Thoracic aorta (tissue), 2 donors: ENCODE measurements at regions not wholly inside any gene's neighbourhood (a gene's known extent, or its start where the extent isn't known, plus 50 kb on each side); places are given as distances from the start of the nearest gene placed in this dataset.

ENCODE experiments used
- ATAC-seq: fragments of 150-250 bp; one replicate; pipeline ENCODE4 v1.8.0; 2017; ENCODE audit warnings: low read depth; ENCODE audit not compliant: insufficient number of reproducible peaks, low FRiP score
- DNase-seq: peaks from one replicate; pipeline ENCODE4 v3.0.0-alpha.2; 2020; ENCODE audit warnings: low spot score
- H3K27ac ChIP-seq, 2 donors: fragments of 200-600 bp; sonication (generic); 1 replicate in 1 of 2; 2 replicates in 1 of 2; pipeline ENCODE4 v1.5.1; 2016; ENCODE audit warnings: mild to moderate bottlenecking in 2 of 2, moderate library complexity in 2 of 2
- H3K27me3 ChIP-seq: fragments of 200-600 bp; sonication (generic); replicated peaks from 2 replicates; pipeline ENCODE4 v1.6.0; 2016; ENCODE audit warnings: mild to moderate bottlenecking; ENCODE audit not compliant: insufficient read depth
- H3K36me3 ChIP-seq: fragments of 200-600 bp; sonication (generic); one replicate; pipeline ENCODE4 v1.5.1; 2016
- H3K4me1 ChIP-seq, 2 donors: fragments of 200-600 bp; sonication (generic); 1 replicate in 1 of 2; 2 replicates in 1 of 2; pipeline versions ENCODE4 v1.5.1 to v1.6.0; 2016; ENCODE audit warnings: low read depth in 2 of 2, mild to moderate bottlenecking in 1 of 2; ENCODE audit not compliant: control insufficient read depth in 1 of 2
- H3K4me3 ChIP-seq: fragments of 200-600 bp; sonication (generic); 2 replicates; pipeline ENCODE4 v1.5.1; 2016; ENCODE audit warnings: mild to moderate bottlenecking
- H3K9me3 ChIP-seq: fragments of 200-600 bp; sonication (generic); 2 replicates; pipeline ENCODE4 v1.5.1; 2016
- TF ChIP-seq, protein P1 (sequence below): fragments of 200-600 bp; sonication (generic); IDR thresholded peaks from one replicate; pipeline ENCODE4 v1.5.1; 2019; ENCODE audit warnings: antibody characterized with exemption

DNA sequence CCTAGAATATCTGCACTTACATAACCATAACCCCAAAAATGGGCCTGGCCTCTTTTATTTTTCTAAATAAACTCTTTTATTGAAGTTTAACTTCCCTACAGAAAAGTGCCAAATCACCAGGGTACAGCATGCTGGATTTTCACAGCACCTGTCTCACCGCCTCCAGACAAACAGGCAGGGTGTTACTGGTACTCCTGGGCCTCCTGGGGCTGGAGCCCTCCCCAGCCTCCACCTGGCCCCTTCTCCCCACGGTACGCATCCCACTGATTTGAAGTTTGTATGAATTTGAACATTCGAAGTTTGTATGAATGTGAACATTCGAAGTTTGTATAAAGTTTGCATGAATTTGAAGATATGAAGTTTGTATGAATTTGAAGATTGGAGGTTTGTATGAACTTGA is 232.1 kb downstream of the NDUFA10 start:
- Histone ChIP-seq H3K9me3 (no peaks in the 10 kb centered on the region), H3K4me1 (peaks cover 0 to 6% of the 10 kb centered on the region in 2 donors), H3K27me3 (no peaks in the 10 kb centered on the region), H3K36me3 (no peaks in the 10 kb centered on the region), H3K27ac (no peak overlapping the region), H3K4me3 (no peak overlapping the region)
- DNase-seq (no peak), ATAC-seq (no peak)
- TF ChIP-seq, protein P1, sequence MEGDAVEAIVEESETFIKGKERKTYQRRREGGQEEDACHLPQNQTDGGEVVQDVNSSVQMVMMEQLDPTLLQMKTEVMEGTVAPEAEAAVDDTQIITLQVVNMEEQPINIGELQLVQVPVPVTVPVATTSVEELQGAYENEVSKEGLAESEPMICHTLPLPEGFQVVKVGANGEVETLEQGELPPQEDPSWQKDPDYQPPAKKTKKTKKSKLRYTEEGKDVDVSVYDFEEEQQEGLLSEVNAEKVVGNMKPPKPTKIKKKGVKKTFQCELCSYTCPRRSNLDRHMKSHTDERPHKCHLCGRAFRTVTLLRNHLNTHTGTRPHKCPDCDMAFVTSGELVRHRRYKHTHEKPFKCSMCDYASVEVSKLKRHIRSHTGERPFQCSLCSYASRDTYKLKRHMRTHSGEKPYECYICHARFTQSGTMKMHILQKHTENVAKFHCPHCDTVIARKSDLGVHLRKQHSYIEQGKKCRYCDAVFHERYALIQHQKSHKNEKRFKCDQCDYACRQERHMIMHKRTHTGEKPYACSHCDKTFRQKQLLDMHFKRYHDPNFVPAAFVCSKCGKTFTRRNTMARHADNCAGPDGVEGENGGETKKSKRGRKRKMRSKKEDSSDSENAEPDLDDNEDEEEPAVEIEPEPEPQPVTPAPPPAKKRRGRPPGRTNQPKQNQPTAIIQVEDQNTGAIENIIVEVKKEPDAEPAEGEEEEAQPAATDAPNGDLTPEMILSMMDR = no peak

DNA sequence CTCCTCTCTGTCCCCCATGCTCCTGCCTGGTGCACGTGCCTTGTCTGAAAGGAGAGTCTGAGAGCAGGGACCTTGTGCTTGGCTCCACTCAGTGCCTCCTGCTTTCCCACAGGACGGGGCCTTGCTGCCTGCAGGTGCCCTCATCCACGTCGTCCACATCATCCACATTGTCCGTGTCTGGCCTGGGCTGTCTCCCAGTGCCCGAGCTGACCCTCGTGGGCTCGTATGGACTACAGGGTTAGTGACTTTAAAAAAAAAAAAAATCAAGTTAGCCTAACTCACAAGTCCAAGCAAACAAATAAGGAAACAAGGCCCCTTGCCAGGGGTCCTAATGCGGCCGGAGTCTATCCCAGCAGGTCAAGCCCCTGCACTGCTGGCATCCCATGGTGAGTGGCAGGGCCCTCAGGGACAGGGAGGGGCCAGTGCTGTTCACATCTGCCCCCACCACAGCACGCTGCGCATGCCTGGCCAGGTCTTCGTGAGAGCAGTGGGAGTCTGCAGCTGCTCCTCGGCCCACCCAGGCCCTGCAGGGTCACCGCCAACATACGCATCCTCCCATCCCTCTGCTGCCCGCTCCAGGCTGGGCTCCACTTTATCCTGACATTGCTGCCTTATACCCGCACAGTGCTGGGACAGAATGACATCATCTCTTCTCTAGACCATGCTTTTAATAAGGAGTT is 232.6 kb downstream of the NDUFA10 start:
- Histone ChIP-seq H3K4me1 (peaks cover 0 to 6% of the 10 kb centered on the region in 2 donors), H3K36me3 (no peaks in the 10 kb centered on the region), H3K9me3 (no peaks in the 10 kb centered on the region), H3K27ac (no peak overlapping the region), H3K27me3 (no peaks in the 10 kb centered on the region), H3K4me3 (no peak overlapping the region)
- ATAC-seq (no peak), DNase-seq (no peak)
- TF ChIP-seq, protein P1 = no peak

DNA sequence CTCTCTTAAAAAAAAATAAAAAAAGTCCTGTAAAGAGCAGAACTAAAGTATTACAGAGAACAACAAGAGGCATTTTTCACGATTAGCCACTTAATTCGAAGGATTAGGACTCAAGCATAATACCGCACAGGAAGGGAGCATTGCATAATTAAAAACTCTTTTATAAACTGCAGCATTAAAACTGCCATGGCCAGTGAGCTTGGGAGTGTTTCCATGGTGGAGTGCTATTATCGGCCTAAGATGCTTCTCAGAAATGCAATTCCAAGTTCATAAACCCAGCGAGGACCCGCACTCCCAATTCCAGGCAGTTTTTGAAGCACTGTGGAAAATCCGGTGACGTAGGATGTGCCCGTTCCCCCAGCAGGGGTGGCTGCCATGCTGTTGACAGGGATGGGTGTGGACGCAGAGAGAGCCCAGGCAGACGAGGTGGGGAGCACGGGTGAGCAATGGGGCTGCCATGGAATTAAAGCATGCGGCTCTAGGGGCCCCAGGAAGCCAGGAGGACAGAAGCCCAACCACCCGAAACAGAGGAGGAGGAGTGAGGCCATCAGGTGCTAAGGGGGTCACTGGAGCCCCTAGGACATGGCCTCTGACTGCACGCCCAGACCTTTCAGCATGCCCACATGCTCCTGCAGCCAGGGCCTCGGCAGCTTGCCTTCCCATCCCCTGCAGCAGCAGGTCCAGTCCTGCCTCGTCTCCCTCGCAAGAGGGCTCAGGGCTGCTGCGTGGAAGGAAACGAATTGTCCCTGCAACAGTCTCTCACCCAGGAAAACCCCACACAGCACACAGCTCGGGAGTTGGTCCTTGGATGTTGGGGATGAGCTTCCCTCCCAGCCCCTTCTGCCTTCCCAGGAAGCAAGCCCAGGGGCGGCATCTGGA is 233.4 kb downstream of the NDUFA10 start:
- no peak overlapping the region for H3K4me3 ChIP-seq

DNA sequence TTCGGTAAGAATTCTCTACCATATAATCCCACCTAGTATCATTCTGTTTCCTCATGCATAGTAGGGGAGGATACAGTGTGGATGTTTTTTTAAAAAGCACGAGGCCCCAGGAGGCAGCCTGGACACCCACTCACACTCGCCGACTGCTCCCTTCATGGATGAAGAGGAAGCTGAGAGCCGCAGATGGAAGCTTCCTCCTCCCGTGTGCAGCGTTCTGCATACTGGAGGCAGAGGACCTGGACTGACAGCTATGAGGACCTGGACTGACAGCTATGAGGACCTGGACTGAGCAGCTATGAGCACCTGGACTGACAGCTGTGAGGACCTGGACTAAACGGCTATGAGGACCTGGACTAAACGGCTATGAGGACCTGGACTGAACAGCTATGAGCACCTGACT is 234.4 kb downstream of the NDUFA10 start:
- DNase-seq = no peak
- no peak for ATAC-seq
- H3K27me3 ChIP-seq = no peaks in the 10 kb centered on the region
- no peak overlapping the region for H3K27ac ChIP-seq
- H3K9me3 ChIP-seq = no peaks in the 10 kb centered on the region
- TF ChIP-seq, protein P1 = no peak
- H3K4me3 ChIP-seq = no peak overlapping the region
- no peaks in the 10 kb centered on the region for H3K36me3 ChIP-seq
- H3K4me1 ChIP-seq = peaks cover 0 to 14% of the 10 kb centered on the region in 2 donors

More for the DNA sequence above, 233.4 kb downstream of the NDUFA10 start:
- DNase-seq (no peak), ATAC-seq (no peak)
- TF ChIP-seq, protein P1 = no peak
- peaks cover 0 to 8% of the 10 kb centered on the region in 2 donors for H3K4me1 ChIP-seq
- no peaks in the 10 kb centered on the region for H3K27me3 ChIP-seq
- H3K36me3 ChIP-seq = no peaks in the 10 kb centered on the region
- no peaks in the 10 kb centered on the region for H3K9me3 ChIP-seq
- H3K27ac ChIP-seq = no peak overlapping the region

DNA sequence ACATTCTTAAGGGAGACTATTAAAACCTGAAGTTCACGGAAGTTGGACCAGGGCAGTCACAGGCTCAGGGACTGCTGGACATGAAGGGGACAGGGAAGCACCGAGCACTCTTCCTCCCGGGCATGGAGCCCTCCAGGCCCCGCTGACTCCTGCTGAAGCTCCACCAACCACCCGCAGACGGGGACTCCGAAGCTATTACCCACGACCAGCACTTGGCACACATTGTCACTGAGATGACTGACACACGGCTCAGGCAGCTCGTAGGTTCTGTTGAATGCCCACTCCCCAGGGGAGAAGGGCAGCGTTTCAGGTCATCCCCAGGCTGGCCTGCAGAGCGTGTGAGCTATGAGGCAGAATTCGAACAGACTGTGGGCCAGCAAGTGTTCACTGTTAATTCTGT is 234.8 kb downstream of the NDUFA10 start:
- H3K27ac ChIP-seq = no peak overlapping the region
- no peaks in the 10 kb centered on the region for H3K9me3 ChIP-seq
- TF ChIP-seq, protein P1 = no peak
- DNase-seq (no peak), ATAC-seq (no peak)
- no peak overlapping the region for H3K4me3 ChIP-seq
- H3K4me1 ChIP-seq = peaks cover 0 to 14% of the 10 kb centered on the region in 2 donors
- no peaks in the 10 kb centered on the region for H3K27me3 ChIP-seq
- no peaks in the 10 kb centered on the region for H3K36me3 ChIP-seq
